GM21390 (cell line): ENCODE measurements at regions not wholly inside any gene's neighbourhood (a gene's known extent, or its start where the extent isn't known, plus 50 kb on each side); places are given as distances from the start of the nearest gene placed in this dataset.

Source experiments
- ATAC-seq: cut with Tn5 transposase; IDR thresholded peaks from one replicate; pipeline ENCODE4 v1.9.1; 2021; ENCODE audit not compliant: unreplicated experiment

DNA sequence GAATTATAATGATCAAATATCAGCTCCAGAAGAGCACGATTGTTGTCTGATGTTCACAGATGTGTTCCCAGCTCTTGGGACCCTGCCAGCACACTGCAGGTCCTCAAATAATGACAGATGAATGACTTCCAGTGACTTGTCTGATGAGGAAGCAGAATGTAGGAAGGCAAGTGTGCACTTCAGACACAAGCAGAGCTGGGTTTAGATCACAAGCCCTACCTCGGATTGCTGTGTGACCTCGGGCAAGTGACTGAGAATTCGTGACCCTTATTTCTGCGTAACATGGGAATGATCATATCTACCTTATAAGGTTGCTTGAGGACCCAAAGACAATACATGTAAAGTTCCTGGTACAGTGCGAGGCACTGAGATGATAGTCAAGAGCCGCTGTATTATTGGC lies 182.2 kb downstream of the ABCC12 start:
- ATAC-seq = no peak

DNA sequence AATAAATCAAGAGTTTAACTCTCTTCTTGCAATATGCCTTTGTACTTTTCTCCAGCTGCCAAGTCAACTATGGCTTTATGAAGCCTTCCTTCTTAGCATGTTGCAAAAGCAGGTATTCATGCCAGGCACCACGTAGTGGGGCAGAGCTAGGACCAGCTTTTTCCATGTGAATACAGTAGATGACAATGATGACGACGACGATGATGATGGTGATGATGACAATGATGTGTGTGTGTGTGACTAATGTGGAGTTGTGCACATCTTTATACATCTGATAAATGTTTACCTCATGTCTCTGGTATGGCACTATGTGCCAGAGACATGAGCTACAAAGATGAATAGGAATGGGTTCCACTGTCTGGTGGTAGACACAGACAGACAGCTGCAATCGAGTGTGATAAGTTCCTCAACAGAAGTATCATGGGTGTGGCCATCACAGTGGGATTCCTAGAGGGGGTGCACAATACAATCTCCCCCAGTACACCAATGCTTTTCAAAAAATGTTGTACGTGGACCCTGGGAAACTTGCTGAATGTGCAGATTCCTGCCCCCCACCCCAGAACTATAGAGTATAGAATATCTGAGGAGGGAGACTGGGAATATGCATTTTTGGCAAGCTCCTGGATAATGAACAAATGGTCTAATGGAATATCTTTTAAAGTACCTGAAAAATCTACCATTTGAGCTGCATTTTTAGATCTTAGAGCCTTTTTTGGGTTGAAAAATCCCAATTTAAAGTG lies 183.4 kb downstream of the ABCC12 start:
- no peak for ATAC-seq

DNA sequence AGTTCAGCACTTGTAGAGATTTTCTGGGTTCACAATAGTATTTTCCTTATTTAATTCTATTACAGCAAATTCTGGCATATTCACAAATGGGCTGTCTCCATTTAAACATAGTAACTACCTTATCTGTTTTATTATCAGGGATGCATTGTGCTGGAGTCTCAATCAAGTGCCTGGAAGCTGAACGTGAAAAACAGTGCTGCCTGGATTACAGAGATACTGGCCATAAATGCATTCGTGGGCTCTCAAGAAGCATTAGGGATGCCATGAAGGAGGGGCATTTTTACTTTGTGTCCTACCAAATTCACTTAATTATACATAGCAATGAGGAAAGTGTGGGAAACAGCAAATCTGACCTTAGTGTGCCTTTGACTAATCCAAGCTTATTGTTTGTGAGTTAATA lies 184.6 kb downstream of the ABCC12 start:
- no peak for ATAC-seq

DNA sequence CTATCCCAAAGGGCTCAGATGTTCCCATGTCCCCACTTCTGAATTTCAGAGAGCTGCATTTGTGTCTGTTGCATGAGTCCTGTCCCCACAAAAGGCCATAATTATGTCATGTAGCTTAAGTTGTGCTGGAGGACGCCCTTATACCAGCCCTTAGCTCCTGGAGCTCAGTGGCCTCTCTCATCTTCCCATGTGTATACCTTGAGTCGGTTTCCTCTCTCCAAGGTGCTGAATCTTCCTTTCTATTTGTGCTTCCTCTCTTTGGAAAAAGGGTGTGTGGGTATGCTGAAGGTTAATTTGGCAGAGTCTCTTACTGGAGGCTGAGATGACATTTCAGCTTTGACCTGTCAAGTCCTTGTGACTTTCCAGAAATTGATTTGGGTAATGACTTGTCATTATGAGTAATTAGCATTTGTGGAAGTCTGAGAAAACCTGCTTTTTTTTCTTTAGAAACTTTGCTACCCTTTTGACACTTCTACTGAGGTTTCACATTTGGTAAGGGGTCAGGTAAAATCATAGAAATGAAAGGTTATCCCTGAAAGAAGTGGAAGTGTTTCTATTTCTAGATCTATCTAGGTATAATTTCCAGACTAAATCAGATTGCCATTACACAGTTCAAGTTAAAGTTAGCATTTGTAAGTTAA lies 185.4 kb downstream of the ABCC12 start:
- no peak for ATAC-seq

DNA sequence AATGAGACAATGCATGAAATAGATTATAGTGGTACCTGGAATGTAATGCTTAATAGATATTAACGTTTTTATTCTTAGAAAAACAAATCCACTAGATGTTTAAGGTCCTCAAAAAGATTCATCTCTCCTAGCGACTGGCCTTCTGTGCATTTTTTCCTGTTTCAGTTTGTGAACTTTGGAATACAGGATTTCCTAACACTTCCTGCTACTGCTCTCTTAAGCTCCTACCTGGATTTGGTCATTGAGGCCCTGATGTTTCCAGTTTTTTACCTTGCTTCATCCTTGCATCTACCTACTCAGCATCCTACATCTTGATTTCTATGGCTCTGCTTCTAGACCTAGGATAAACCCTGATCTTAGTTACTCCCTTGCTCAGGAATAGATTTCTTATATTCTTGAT lies 188.4 kb downstream of the ABCC12 start:
- no peak for ATAC-seq

DNA sequence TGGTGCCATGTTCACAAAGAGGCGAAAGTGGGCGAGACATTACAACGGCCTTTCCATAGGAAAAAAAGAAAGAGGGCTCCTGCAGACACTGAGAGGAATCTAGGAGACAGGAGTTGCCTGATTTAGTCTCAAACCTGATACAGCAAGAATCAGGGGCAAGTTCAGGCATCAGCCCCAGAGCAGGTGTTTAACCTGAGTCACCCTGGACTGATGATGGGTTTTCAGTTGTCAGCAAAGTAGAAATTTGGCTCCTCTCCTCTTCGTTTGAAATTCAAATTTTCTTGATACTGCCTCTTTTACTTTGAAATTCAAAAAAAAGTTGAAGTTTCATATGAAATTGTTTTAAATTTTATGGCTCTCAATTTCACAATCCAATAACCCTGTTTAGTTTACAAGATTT lies 189.5 kb downstream of the ABCC12 start:
- no peak for ATAC-seq

DNA sequence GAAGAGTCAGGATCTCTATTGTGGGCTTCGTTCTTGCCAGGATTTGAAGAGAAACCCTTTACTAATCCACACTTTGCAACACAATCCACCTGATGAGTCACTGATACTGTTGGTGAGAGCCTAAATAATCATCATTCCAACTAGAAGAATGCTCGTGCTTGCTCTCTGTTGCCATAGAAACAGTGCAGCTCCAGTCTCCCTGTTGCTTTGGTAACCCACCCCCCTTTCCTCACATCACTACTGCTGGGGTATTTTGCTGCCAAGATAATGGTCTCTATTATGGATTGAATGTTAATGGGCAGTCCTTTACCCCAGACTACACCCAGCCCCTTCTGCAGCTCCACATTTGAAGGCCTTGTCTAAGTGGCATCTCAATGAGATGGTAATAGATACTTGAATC lies 190.4 kb downstream of the ABCC12 start:
- no peak for ATAC-seq

DNA sequence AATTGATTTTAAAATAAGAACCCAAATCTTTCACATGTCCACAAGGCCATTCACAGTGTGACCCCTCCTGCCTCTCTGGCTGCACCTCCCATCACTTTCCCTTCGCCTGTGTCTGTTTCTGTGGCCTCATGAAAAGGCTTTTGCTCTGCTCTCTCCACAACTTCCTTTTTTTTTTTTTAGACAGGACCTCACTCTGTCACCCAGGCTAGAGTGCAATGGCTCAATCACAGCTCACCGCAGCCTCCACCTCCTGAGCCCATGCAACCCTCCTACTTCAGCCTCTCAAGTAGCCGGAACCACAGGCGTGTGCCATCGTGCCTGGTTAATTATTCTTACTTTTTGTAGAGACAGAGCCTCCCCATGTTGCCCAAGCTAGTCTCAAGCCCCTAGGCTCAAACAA lies 197.1 kb downstream of the ABCC12 start:
- no peak for ATAC-seq

DNA sequence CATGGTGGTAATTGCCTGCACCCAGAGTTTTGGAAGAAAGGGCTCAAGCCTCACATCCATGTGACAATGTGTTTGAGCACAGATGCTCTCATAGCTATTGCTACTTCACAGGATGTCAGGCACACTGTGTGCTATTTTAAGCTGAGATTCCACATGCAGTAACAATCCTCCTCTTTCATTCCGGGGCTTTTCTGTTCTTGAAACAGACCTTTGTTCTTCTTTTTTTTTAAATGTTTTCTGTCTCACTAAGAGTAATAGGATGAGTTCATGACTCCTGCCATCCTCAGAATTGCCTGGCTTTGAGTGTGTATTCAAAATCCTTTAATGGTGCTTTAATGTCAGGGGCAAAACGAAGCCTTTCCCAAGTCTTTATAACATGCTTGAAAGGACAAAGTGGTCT lies 198.9 kb downstream of the ABCC12 start:
- ATAC-seq = no peak

DNA sequence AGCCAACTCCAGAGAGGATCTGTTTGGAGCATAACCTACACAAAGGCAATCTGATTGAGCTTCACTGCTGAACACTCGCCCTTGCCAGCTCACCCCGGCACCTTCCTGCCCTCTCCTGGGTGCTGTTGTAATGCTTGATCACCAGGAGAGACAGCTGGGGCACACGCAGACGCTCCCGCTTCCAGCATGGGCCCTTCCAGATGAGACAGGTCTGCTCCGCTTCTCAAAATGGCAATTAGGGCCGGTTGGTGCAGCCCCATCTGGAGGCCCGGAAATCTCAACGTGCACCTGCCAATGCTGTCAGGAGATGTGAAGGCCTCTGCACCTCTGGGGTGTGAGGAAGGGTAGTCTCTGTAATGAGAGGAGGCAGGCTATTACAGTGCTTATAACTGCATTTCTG lies 206.1 kb downstream of the ABCC12 start:
- ATAC-seq = no peak

DNA sequence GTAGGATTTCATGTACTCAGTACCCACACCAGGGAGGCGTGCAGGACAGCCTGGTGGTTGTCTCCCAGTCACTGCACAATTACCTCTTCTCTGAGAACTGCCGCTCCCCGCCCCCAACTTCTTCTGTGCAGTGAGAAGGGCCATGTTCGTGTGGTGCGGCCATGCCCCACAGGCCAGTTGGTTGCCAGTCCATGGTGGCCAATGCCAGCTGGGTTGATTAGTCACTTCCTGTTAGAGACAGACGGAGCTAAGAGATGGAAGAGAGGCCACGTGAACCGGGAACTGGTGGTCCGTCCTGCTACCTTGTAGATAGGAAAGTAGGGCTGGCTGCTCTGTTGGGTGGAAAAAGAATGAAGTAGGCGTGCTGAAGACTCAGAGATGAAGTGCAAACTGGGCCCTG lies 206.5 kb downstream of the ABCC12 start:
- no peak for ATAC-seq

DNA sequence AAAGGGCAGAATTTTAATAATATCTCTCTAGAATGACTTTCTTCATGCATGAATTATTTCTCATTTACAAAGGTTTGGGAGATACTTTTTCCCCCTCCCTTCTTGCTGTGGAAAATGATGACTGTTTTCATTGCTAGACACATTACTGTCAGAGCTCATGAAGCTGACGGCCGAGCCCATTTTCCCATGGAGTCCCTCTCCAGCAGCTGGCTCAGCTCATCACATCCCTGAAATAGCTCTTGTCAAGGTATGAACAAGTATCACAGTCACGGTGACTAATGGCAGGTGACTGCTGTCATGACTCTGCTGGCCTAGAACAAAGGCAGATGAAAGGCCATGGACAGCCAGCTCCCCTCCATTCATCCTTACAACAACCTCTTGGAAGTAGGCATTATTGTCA lies 208.1 kb downstream of the ABCC12 start:
- no peak for ATAC-seq

DNA sequence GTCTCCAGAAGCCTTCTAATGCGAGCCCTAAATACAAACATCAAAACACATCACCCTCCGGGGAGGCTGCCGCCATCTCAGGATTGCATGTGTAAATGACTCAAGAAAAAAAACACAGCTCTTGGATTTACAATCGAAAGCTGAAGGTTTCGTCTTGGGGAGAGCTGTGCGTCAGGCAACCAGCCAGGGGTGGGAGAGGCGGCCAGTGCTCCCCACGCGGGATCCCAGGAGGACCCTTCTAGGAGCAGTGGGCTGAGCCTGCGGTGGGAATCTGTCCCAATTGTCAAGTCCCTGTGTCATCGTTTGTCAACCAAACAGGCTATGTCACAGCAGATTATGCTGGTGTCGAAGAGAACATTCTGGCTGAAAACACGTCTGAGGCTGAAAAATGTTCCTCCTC lies 209.7 kb downstream of the ABCC12 start:
- ATAC-seq = no peak

DNA sequence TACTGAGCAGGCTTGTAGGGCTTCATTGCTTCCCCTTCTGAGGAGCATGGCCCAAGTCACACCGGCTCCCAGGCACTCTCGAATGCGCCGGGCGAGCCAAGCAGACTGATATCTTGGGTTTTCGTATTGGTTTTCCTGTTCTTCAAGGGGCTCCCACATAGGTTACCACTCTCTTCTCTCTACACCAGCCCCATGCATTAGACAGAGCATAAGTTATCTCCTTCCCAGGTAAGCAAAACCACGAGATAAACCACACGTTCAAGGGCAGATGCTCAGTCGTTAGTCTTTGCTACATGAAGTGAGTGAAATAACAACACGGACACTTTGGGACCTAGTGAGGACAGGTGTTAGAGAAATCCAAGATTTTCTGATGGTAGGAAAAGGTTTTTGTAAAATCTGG lies 211.2 kb downstream of the ABCC12 start:
- ATAC-seq = no peak

DNA sequence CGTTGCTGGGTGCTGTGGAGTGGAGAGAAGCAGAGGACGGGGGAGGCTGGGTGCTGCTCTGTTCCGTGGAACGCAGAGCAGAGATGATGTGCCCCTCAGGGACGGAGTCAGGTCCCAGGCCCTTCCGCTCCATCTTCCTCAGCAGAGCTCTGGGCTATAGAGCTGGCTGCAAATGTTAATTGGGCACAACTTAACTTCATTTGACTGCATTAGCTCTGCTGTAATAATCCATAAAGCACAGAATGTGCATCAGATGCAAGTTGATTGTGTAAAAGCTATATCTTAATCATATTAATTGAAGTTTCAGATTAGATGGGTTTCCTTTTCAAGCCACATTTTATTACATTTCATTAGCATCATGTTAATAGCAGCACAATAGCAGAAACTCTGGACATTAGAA lies 212.6 kb downstream of the ABCC12 start:
- ATAC-seq = no peak

DNA sequence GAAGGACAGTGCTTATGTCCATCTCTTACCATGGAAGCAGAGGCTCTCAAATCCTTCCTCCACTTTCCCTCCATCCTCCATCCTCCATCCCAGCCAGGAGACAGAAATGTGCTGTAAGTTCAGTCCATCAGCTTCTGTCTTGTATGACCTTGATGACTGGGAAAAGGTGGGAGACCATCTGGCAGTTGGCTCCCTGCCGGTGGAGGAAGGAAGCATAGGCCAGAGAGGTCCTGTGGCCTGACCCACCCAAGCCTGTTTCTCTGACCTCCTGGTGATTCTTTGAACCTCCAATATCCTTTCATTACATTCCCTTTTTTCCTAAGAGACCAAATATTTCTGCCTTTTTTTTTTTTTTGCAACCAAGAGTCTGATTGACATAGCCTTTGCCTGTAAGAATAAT lies 215.3 kb downstream of the ABCC12 start:
- no peak for ATAC-seq

DNA sequence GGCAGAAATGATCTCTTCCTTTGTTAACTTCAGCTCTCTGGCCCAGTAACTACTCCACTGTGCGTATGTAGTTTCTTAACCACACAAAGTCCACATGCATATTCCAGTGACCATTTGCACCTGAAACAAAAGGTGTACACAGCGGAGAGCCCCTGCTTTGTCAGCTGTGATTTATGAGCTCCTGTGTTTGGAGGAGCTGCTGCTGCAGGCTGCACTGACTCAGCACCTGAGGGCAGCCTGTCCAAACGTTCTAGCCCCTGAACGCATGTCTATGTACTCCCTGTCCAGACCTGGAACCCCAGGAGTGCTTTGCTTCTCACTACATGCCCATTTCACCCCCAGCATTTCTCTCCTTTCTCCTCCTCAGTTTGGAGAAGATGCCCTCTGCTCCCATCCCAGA lies 216.1 kb downstream of the ABCC12 start:
- ATAC-seq = no peak

DNA sequence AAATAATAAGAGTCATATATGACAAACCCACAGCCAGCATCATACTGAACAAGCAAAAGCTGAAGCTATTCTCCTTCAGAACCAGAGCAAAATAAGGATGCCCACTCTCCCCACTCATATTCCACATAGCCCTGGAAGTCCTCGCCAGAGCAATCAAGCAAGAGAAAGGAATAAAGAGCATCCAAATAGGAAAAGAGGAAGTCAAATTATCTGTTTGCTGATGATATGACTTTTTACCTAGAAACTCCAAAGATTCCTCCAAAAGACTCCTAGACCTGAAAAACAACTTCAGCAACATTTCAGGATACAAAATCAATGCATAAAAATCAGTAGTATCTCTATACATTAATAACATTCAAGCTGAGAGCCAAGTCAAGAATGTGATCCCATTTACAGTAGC lies 217.5 kb downstream of the ABCC12 start:
- no peak for ATAC-seq

DNA sequence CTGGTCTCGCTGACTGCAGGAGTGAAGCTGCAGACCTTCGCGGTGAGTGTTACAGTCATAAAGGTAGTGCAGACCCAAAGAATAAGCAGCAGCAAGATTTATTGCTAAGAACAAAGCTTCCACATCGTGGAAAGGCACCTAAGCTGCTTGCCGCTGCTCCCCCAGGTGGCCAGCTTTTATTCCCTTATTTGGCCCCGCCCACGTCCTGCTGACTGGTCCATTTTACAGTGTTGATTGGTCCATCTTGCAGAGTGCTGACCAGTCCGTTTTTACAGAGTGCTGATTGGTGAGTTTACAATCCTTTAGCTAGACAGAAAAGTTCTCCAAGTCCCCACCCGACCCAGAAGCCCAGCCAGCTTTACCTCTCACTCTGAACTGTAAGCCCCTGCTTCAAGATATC lies 227.8 kb downstream of the ABCC12 start:
- ATAC-seq = no peak

DNA sequence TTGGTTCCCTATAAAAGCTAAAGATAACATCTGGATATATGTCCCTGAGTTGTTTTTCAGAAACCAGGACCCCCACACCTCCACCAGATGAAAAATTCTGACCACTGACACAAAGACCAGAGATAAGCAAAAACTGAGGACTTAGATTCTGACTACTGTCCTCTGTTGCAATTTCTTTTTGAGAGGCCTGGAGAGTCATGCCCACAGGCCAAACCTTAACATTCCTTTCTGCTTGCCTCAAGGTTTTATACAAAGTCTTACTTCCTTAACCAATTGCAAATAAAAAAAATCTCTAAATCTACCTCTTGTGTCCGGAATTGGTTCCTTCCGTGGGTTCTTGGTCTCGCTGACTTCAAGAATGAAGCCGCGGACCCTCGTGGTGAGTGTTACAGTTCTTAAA lies 228.5 kb downstream of the ABCC12 start:
- no peak for ATAC-seq

DNA sequence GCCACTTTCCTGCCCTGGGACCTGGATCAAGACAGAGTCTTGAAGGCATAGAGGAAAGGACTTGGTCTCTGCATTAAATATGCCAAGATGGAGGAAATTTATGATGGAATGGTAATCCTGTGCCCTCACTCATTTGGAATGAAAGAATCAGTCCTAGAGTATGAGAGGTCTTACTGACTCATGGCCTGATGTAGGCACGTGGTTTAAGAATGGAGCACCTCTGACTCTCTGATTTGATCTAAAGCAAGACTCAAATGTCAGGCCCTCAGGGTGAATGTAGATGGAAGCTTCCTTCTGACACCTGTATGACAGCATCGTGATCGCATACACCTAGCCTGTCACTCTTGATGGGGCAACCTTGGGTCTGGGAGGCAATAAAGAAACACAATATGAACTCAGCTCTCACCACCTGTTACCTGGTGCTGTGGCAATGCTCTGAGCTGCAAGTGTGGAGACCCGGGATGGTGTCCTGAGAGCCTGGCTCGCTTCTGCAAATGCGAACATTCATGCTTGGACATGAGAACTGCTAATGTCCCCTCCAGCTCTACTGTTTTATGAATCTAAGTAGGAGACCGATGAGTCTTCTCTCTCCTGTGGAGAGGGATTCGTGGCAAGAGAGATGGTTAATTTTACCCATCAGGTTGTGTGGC lies 229.9 kb downstream of the ABCC12 start:
- ATAC-seq = no peak

DNA sequence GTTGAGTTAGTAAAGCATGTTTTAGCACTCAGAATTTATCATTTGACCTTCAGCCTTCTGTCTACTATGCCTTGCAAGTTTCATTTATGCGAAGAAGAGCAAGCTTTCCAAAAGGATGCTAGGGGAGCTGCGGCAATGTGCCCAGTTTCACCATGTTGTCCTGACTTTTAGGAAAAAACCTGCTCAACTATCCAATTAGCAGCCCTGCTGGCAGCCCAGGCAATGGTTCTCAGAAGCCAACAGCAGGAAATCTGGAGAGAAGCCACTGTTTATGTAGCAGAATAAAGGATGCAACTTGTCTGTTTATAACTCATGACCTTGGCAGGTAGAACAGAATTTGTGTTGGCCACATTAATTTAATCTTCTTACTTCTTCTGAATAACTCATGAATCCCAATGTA lies 230.8 kb downstream of the ABCC12 start:
- no peak for ATAC-seq

DNA sequence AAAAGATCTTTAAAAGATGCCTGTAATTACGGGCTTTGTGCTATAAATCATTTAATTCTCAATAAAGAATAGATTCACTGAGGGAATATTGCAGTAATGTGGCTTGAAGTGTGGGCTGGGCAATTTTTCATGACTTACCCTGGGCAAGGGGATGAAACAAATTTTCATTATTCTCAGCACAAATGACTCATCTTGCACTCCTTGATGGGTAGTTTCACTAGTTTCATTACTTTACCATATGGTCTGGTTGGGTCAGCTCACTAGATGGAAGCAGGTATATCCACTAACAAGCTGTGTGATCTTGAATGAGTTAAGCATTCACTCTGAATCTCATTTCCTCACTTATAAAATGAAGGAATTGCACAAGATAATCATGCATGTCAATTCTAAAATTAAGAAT lies 234.3 kb downstream of the ABCC12 start:
- no peak for ATAC-seq
